Tibial nerve (tissue), 4 donors: ENCODE measurements at regions not wholly inside any gene's neighbourhood (a gene's known extent, or its start where the extent isn't known, plus 50 kb on each side); places are given as distances from the start of the nearest gene placed in this dataset.

Experiments
- DNase-seq, 2 donors: peaks; one replicate each; pipeline ENCODE4 v3.0.0-alpha.2; 2019; ENCODE audit warnings: low spot score in 2 of 2
- H3K27ac ChIP-seq, 4 donors: fragments of 200-600 bp; sonication (generic) in 3 of 4; one replicate each; pipeline ENCODE4 v1.5.1; 2017 to 2019; ENCODE audit warnings: mild to moderate bottlenecking in 1 of 4
- H3K27me3 ChIP-seq, 2 donors: fragments of 200-600 bp; sonication (generic) in 1 of 2; one replicate each; pipeline versions ENCODE4 v1.5.1 to v1.6.0; 2017 to 2019
- H3K36me3 ChIP-seq, 3 donors: fragments of 200-600 bp; sonication (generic); one replicate each; pipeline ENCODE4 v1.5.1; 2018 to 2019
- H3K4me1 ChIP-seq, 4 donors: fragments of 200-600 bp; sonication (generic) in 3 of 4; one replicate each; pipeline ENCODE4 v1.5.1; 2017 to 2019
- H3K4me3 ChIP-seq, 4 donors: fragments of 200-600 bp; sonication (generic) in 3 of 4; one replicate each; pipeline ENCODE4 v1.5.1; 2017 to 2019; ENCODE audit warnings: mild to moderate bottlenecking in 1 of 4, moderate library complexity in 1 of 4
- H3K9me3 ChIP-seq, 4 donors: fragments of 200-600 bp; sonication (generic) in 3 of 4; one replicate each; pipeline ENCODE4 v1.5.1; 2017 to 2019
- CTCF ChIP-seq, 5 experiments: fragments of 200-600 bp in 3 of 5; fragments of 450-650 bp in 2 of 5; sonication (generic) in 3 of 5; IDR thresholded peaks; one replicate each; pipeline ENCODE4 v1.5.1; 2016 to 2019; ENCODE audit warnings: antibody characterized with exemption in 5 of 5, mild to moderate bottlenecking in 3 of 5, moderate library complexity in 2 of 5
- EP300 ChIP-seq, 2 donors: sonication (generic); formaldehyde crosslinking; IDR thresholded peaks; one replicate each; pipeline ENCODE4 v1.6.1; 2017; ENCODE audit warnings: antibody characterized with exemption in 2 of 2, mild to moderate bottlenecking in 1 of 2
- POLR2A ChIP-seq, 2 donors: fragments of 450-650 bp; IDR thresholded peaks; one replicate each; pipeline ENCODE4 v1.6.1; 2017; ENCODE audit warnings: antibody characterized with exemption in 2 of 2, mild to moderate bottlenecking in 2 of 2, moderate library complexity in 2 of 2
- WGBS, 2 donors: methylation state at CpG; one replicate each; pipeline ENCODE4 v1.1.5; 2018; 5-methylcytosine and 5-hydroxymethylcytosine counted together

GRCh38 chr4:177717407-177717806 is 275.2 kb upstream of the AGA start:
- Histone ChIP-seq H3K27ac (no peak overlapping the region), H3K36me3 (no peaks in the 10 kb centered on the region), H3K4me3 (no peak overlapping the region), H3K27me3 (no peaks in the 10 kb centered on the region), H3K4me1 (no peaks in the 10 kb centered on the region), H3K9me3 (no peaks in the 10 kb centered on the region)
- no peak for DNase-seq
- TF ChIP-seq CTCF (IDR thresholded peaks at IDR 0.05) (no peak), POLR2A (IDR thresholded peaks at IDR 0.05) (no peak), EP300 (IDR thresholded peaks at IDR 0.05) (no peak)
- WGBS, 2 donors = 84 to 90% methylated on average over 1 of the region's 1 CpG

GRCh38 chr4:177718514-177718913 is 276.3 kb upstream of the AGA start:
- WGBS, 2 donors = 75 to 82% methylated on average over 4 of the region's 4 CpGs

GRCh38 chr4:177726111-177726510 is 283.9 kb upstream of the AGA start:
- WGBS, 2 donors = 20 to 25% methylated on average over 3 of the region's 3 CpGs
- no peak overlapping the region for H3K27ac ChIP-seq
- no peak overlapping the region for H3K4me3 ChIP-seq
- no peaks in the 10 kb centered on the region for H3K36me3 ChIP-seq
- TF ChIP-seq EP300 (IDR thresholded peaks at IDR 0.05) = no peak
- TF ChIP-seq CTCF (IDR thresholded peaks at IDR 0.05) = no peak
- no peak for TF ChIP-seq POLR2A (IDR thresholded peaks at IDR 0.05)
- no peak for DNase-seq
- H3K9me3 ChIP-seq = no peaks in the 10 kb centered on the region
- no peaks in the 10 kb centered on the region for H3K4me1 ChIP-seq
- no peaks in the 10 kb centered on the region for H3K27me3 ChIP-seq

More at GRCh38 chr4:177718514-177718913, 276.3 kb upstream of the AGA start:
- no peak for TF ChIP-seq POLR2A (IDR thresholded peaks at IDR 0.05)
- TF ChIP-seq CTCF (IDR thresholded peaks at IDR 0.05) = no peak
- TF ChIP-seq EP300 (IDR thresholded peaks at IDR 0.05) = no peak
- H3K9me3 ChIP-seq = no peaks in the 10 kb centered on the region
- H3K36me3 ChIP-seq = no peaks in the 10 kb centered on the region
- no peak overlapping the region for H3K27ac ChIP-seq
- H3K4me3 ChIP-seq = no peak overlapping the region
- no peaks in the 10 kb centered on the region for H3K4me1 ChIP-seq
- no peak for DNase-seq
- no peaks in the 10 kb centered on the region for H3K27me3 ChIP-seq

- H3K9me3 ChIP-seq = no peaks in the 10 kb centered on the region
- no peak for TF ChIP-seq EP300 (IDR thresholded peaks at IDR 0.05)
- no peak for TF ChIP-seq POLR2A (IDR thresholded peaks at IDR 0.05)
- TF ChIP-seq CTCF (IDR thresholded peaks at IDR 0.05) = no peak
- DNase-seq = no peak
- no peak overlapping the region for H3K27ac ChIP-seq
- H3K36me3 ChIP-seq = no peaks in the 10 kb centered on the region
- no peaks in the 10 kb centered on the region for H3K4me1 ChIP-seq
- WGBS, 2 donors = 68 to 69% methylated on average over 27 of the region's 27 CpGs
- no peak overlapping the region for H3K4me3 ChIP-seq
- H3K27me3 ChIP-seq = no peaks in the 10 kb centered on the region
Observed at GRCh38 chr4:177728361-177729152, 286.3 kb upstream of the AGA start.

- no peaks in the 10 kb centered on the region for H3K9me3 ChIP-seq
- 53 to 61% methylated on average over 3 of the region's 3 CpGs for WGBS, 2 donors
- no peak for DNase-seq
- H3K4me1 ChIP-seq = no peaks in the 10 kb centered on the region
- H3K36me3 ChIP-seq = no peaks in the 10 kb centered on the region
- TF ChIP-seq EP300 (IDR thresholded peaks at IDR 0.05) (no peak), POLR2A (IDR thresholded peaks at IDR 0.05) (no peak), CTCF (IDR thresholded peaks at IDR 0.05) (no peak)
- H3K27ac ChIP-seq = no peak overlapping the region
- no peak overlapping the region for H3K4me3 ChIP-seq
- H3K27me3 ChIP-seq = no peaks in the 10 kb centered on the region
Observed at GRCh38 chr4:177729681-177730080, 287.4 kb upstream of the AGA start.
